Renal cortex interstitium (tissue), 11 donors: ENCODE measurements at regions not wholly inside any gene's neighbourhood (a gene's known extent, or its start where the extent isn't known, plus 50 kb on each side); places are given as distances from the start of the nearest gene placed in this dataset.

ENCODE experiments used
- DNase-seq, 11 donors: peaks; one replicate each; pipeline ENCODE4 v3.0.0-alpha.2; 2013; ENCODE audit warnings: low read depth in 9 of 11, low spot score in 4 of 11; ENCODE audit errors: extremely low read depth in 1 of 11

DNA sequence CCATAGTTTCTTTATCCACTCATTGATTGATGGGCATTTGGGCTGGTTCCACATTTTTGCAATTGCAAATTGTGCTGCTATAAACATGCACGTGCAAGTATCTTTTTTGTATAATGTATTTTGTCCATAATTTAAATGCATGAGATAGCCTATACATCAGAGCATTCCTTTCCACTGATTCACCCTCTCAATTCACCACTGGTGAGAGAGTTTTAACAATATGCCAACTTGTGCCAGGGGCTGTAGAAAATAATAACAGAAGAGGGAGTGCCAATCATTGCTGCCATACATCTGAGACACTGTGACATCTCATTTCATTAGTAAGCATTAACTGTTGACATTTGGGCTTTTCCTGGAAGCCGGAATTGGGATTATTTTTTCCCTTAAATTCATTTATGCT, 125.1 kb downstream of the RAP2A start:
- DNase-seq, result no peak

GRCh38 chr13:97559981-97560380, 126.0 kb downstream of the RAP2A start:
- no peak for DNase-seq

GRCh38 chr13:97561182-97561581, 127.2 kb downstream of the RAP2A start:
- no peak for DNase-seq

GRCh38 chr13:97562962-97563361, 129.0 kb downstream of the RAP2A start:
- no peak for DNase-seq

- DNase-seq, result no peak
These were observed 131.0 kb downstream of the RAP2A start for GRCh38 chr13:97564956-97565355.

GRCh38 chr13:97565906-97566305, 131.9 kb downstream of the RAP2A start:
- DNase-seq, result no peak

- DNase-seq, result no peak
These were observed 132.9 kb downstream of the RAP2A start for GRCh38 chr13:97566907-97567306.

GRCh38 chr13:97567510-97568243, 133.7 kb downstream of the RAP2A start:
- DNase-seq, result no peak

GRCh38 chr13:97568850-97569249, 134.9 kb downstream of the RAP2A start:
- no peak for DNase-seq

GRCh38 chr13:97569841-97570240, 135.9 kb downstream of the RAP2A start:
- no peak for DNase-seq

- no peak for DNase-seq
These were observed 136.5 kb downstream of the RAP2A start for GRCh38 chr13:97570442-97570841.

DNA sequence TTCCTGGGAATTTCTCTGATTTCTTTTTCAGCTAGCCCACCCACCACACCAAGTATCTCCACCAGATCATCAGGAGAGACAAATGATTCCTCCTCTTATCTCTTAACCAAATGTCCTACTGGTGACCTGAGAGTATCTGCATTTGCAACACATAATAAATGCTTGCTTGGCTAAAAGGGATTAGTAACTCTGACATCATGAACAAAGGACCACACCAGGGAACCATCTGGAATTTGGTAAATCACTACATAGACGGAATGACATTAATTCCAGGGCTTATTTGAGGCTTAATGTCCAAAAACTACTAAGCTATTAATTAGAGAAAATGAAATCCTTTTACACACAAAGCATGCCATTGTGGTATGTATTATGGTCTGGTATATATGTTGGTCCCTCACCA, 139.0 kb downstream of the RAP2A start:
- DNase-seq, result no peak

GRCh38 chr13:97574926-97575325, 141.0 kb downstream of the RAP2A start:
- no peak for DNase-seq

GRCh38 chr13:97577026-97577425, 143.1 kb downstream of the RAP2A start:
- DNase-seq, result no peak

DNA sequence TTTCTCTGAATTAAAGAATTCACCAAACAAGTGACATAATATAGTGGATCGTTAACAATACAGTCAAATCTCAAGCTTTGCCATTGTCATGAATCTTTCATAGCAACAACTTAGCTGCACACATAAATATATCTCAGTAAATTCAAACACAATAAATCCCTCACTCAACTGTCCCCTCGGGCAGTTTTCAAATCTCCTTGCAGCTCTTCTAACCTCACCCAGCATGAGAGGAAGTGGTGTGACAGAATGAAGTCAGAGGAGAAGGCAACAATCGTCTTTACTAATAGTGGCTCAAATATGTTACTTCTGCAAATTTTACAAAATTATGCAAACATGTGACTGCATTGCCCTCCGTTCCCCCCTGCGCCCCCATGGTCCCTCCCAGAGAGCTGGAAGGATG, 148.2 kb downstream of the RAP2A start:
- DNase-seq, result no peak

- DNase-seq, result no peak
These were observed 150.0 kb downstream of the RAP2A start for GRCh38 chr13:97583907-97584497.

DNA sequence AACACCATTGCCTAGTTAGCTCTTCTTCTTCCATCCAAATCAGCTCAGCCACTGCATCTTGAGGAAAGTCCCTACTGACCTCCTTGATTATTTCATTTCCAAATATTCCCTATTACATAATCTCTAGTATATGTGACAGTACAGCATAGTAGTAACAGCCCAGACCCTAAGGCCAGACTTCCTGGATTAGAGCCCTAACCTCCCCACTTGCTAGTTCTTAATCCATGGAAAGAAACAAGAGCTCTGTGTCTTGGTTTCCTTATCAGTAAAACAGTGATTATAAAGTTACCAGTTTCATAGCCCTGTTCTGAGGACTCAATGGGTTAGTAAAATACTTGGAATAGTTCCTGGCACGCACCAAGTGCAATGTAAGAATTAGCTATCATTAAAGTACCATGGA, 153.0 kb downstream of the RAP2A start:
- DNase-seq, result no peak

GRCh38 chr13:97588993-97589392, 155.0 kb downstream of the RAP2A start:
- DNase-seq, result no peak

GRCh38 chr13:97600458-97601075, 166.6 kb downstream of the RAP2A start:
- no peak for DNase-seq

GRCh38 chr13:97615266-97615665, 181.3 kb downstream of the RAP2A start:
- no peak for DNase-seq

DNA sequence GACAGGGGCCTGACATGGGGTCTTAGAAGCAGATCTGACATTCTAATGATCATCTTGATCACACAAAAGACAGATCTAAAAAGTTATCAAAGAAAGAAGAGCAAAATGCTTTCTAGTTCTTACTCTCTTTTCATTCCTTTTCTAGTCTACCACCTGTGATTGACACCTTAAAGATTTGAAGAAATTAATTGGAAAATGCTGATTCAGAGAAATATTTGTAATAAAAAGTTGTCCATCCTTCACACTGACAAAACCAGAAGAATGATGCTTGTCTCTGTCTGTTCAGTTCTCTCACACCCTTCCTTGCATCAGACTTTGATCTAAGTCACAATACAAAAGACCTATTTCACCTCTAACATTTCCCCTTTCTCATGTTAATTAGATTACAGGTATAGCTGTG, 182.4 kb downstream of the RAP2A start:
- no peak for DNase-seq
